Ovary (tissue), 7 donors: ENCODE measurements at regions not wholly inside any gene's neighbourhood (a gene's known extent, or its start where the extent isn't known, plus 50 kb on each side); places are given as distances from the start of the nearest gene placed in this dataset.

Experiments
- DNase-seq, 5 donors: peaks; one replicate each; pipeline ENCODE4 v3.0.0-alpha.2; 2019 to 2020
- H3K27ac ChIP-seq, 2 donors: fragments of 200-600 bp; one replicate each; pipeline versions ENCODE4 v1.5.1 to v1.8.0; 2019 to 2022
- H3K27me3 ChIP-seq: fragments of 200-600 bp; one replicate; pipeline ENCODE4 v1.8.0; 2022
- H3K36me3 ChIP-seq: fragments of 200-600 bp; sonication (generic); one replicate; pipeline ENCODE4 v1.5.1; 2019
- H3K4me1 ChIP-seq: one replicate; pipeline ENCODE4 v1.8.1; 2013; ENCODE audit warnings: mild to moderate bottlenecking, moderate library complexity; ENCODE audit not compliant: insufficient read depth
- H3K4me3 ChIP-seq: fragments of 200-600 bp; sonication (generic); one replicate; pipeline ENCODE4 v1.5.1; 2017
- H3K9me3 ChIP-seq, 2 donors: fragments of 200-600 bp in 1 of 2; sonication (generic) in 1 of 2; one replicate each; pipeline versions ENCODE4 v1.5.1 to v1.8.1; 2013 to 2019; ENCODE audit warnings: mild to moderate bottlenecking in 1 of 2, moderate library complexity in 1 of 2
- CTCF ChIP-seq, 3 donors: fragments of 450-650 bp in 2 of 3; fragments of 200-600 bp in 1 of 3; IDR thresholded peaks; one replicate each; pipeline versions ENCODE4 v1.5.1 to v1.8.0; 2016 to 2022; ENCODE audit warnings: antibody characterized with exemption in 3 of 3, mild to moderate bottlenecking in 1 of 3
- EP300 ChIP-seq: sonication (generic); formaldehyde crosslinking; IDR thresholded peaks from one replicate; pipeline ENCODE4 v1.6.1; 2017; ENCODE audit warnings: antibody characterized with exemption
- POLR2A ChIP-seq: fragments of 450-650 bp; IDR thresholded peaks from one replicate; pipeline ENCODE4 v1.6.1; 2017; ENCODE audit warnings: antibody characterized with exemption, mild to moderate bottlenecking, moderate library complexity
- WGBS, 3 donors: extraction: QIAGEN DNeasy Blood & Tissue Kit in 1 of 3; methylation state at CpG; one replicate each; pipeline versions ENCODE4 v1.1.5 to v1.1.7; 2013 to 2017; 5-methylcytosine and 5-hydroxymethylcytosine counted together
- intact Hi-C, 4 donors: fragments of 100-400 bp; cut with DNase I; formaldehyde crosslinking; loops; one replicate each; pipeline versions ENCODE4 v1.11.0 to v1.15.1; 2022 to 2023
- donor health status: DM: no; HTN: no; CAD: no; lungs with moderate emphysema.
- donor health status: DM: no; HTN: no; CAD: no.
- donor health status: Bipolar disorder and iron deficiency.
- donor health status: DM: no; HTN: no; CAD: no.
- donor health status: DM: yes; HTN: yes; CAD: no.

- Histone ChIP-seq H3K27ac (no peak overlapping the region), H3K4me1 (no peaks in the 10 kb centered on the region), H3K27me3 (no peaks in the 10 kb centered on the region), H3K36me3 (no peaks in the 10 kb centered on the region), H3K9me3 (peaks cover 0 to 3% of the 10 kb centered on the region in 2 donors), H3K4me3 (no peak overlapping the region)
- 74 to 85% (median 83%) methylated on average over 4 of the region's 4 CpGs for WGBS, 3 donors
- DNase-seq: no peak
- TF ChIP-seq CTCF (IDR thresholded peaks at IDR 0.05) (no peak), EP300 (no peak), POLR2A (no peak)
- intact Hi-C loops: no loop called here
Observed at GRCh38 chr5:166093312-166093711, 2198.1 kb upstream of the WWC1 start.

GRCh38 chr5:166102947-166103346 is 2188.5 kb upstream of the WWC1 start:
- H3K9me3 ChIP-seq: no peaks in the 10 kb centered on the region
- DNase-seq: no peak
- intact Hi-C loops: no loop called here
- H3K27me3 ChIP-seq: no peaks in the 10 kb centered on the region
- H3K4me3 ChIP-seq: no peak overlapping the region
- no peaks in the 10 kb centered on the region for H3K36me3 ChIP-seq
- WGBS, 3 donors: 88 to 93% (median 88%) methylated on average over 10 of the region's 10 CpGs
- H3K4me1 ChIP-seq: no peaks in the 10 kb centered on the region
- H3K27ac ChIP-seq: no peak overlapping the region
- TF ChIP-seq EP300 (no peak), CTCF (IDR thresholded peaks at IDR 0.05) (no peak)

GRCh38 chr5:166111021-166111420 is 2180.4 kb upstream of the WWC1 start:
- TF ChIP-seq POLR2A: no peak
- WGBS, 3 donors: 80 to 86% (median 83%) methylated on average over 3 of the region's 3 CpGs
- Histone ChIP-seq H3K27ac (no peak overlapping the region), H3K4me3 (no peak overlapping the region), H3K27me3 (no peaks in the 10 kb centered on the region), H3K4me1 (no peaks in the 10 kb centered on the region), H3K36me3 (no peaks in the 10 kb centered on the region), H3K9me3 (no peaks in the 10 kb centered on the region)
- DNase-seq: no peak
- intact Hi-C loops: no loop called here

GRCh38 chr5:166117072-166118066 is 2174.1 kb upstream of the WWC1 start:
- intact Hi-C loops: no loop called here
- WGBS, 3 donors: 80 to 86% (median 83%) methylated on average over 4 of the region's 4 CpGs
- Histone ChIP-seq H3K4me1 (no peaks in the 10 kb centered on the region), H3K36me3 (no peaks in the 10 kb centered on the region), H3K27ac (no peak overlapping the region), H3K9me3 (no peaks in the 10 kb centered on the region), H3K4me3 (no peak overlapping the region), H3K27me3 (no peaks in the 10 kb centered on the region)
- DNase-seq: no peak
- no peak for TF ChIP-seq POLR2A
- no peak for TF ChIP-seq EP300
- no peak for TF ChIP-seq CTCF (IDR thresholded peaks at IDR 0.05)

- no peaks in the 10 kb centered on the region for H3K9me3 ChIP-seq
- DNase-seq: no peak
- no peaks in the 10 kb centered on the region for H3K27me3 ChIP-seq
- TF ChIP-seq CTCF (IDR thresholded peaks at IDR 0.05) (no peak), POLR2A (no peak), EP300 (no peak)
- WGBS, 3 donors: 78 to 88% (median 84%) methylated on average over 2 of the region's 2 CpGs
- H3K4me1 ChIP-seq: no peaks in the 10 kb centered on the region
- H3K36me3 ChIP-seq: no peaks in the 10 kb centered on the region
- H3K27ac ChIP-seq: no peak overlapping the region
- H3K4me3 ChIP-seq: no peak overlapping the region
- intact Hi-C loops: no loop called here
Observed at GRCh38 chr5:166119506-166119905, 2171.9 kb upstream of the WWC1 start.
